ENCODE measurements at regions not wholly inside any gene's neighbourhood (a gene's known extent, or its start where the extent isn't known, plus 50 kb on each side); places are given as distances from the start of the nearest gene placed in this dataset.

GRCh38 chr3:69560116-69560515 is 174.2 kb upstream of the FRMD4B start:
- TF ChIP-seq CTCF (IDR thresholded peaks at IDR 0.05; ENCODE audit: low read depth, low read length) (no peak), EZH2phosphoT487 (IDR thresholded peaks at IDR 0.05; ENCODE audit: low read depth) (no peak)

Data from OCI-LY3 (cell line).